AG04450 (cell line): ENCODE measurements at regions not wholly inside any gene's neighbourhood (a gene's known extent, or its start where the extent isn't known, plus 50 kb on each side); places are given as distances from the start of the nearest gene placed in this dataset.
"Not testable (repeated sequence)": the region's sequence is repeated elsewhere in the genome, so short reads cannot be mapped to it uniquely, and the experiment has no call there.

Experiments used
- CTCF ChIA-PET: fragments of 300-600, 350-600 bp; formaldehyde crosslinking; extraction: SDS; loops from one replicate; lab custom pipeline; 2022; ENCODE audit warnings: antibody characterized with exemption, inconsistent platforms; lab: Charles Lee
- POLR2A ChIA-PET: fragments of 350-600 bp; formaldehyde crosslinking; extraction: SDS; loops from one replicate; lab custom pipeline; 2021; ENCODE audit warnings: antibody characterized with exemption, inconsistent platforms; lab: Yijun Ruan, JAX
- DNase-seq: peaks from one replicate; pipeline ENCODE4 v3.0.0-alpha.2; 2011; ENCODE audit warnings: low read depth, low spot score
- H3K27ac ChIP-seq: one replicate; pipeline ENCODE4 v1.5.1; 2012; ENCODE audit warnings: low read depth, low read length, control low read depth
- H3K27me3 ChIP-seq: one replicate; pipeline ENCODE4 v1.6.0; 2012; ENCODE audit warnings: low read length; ENCODE audit not compliant: control insufficient read depth, insufficient read depth
- H3K4me3 ChIP-seq: 2 replicates; pipeline ENCODE4 v1.5.1; 2011; ENCODE audit warnings: mild to moderate bottlenecking, low read depth, low read length, control low read depth
- H3K9me3 ChIP-seq: 2 replicates; pipeline ENCODE4 v1.5.1; 2012; ENCODE audit warnings: low read length; ENCODE audit not compliant: control insufficient read depth, insufficient read depth
- TF ChIP-seq, protein P1 (sequence below): IDR thresholded peaks from 2 replicates; pipeline ENCODE4 v1.5.1; 2011; ENCODE audit warnings: low read depth, low read length, control low read depth, inconsistent platforms

DNA sequence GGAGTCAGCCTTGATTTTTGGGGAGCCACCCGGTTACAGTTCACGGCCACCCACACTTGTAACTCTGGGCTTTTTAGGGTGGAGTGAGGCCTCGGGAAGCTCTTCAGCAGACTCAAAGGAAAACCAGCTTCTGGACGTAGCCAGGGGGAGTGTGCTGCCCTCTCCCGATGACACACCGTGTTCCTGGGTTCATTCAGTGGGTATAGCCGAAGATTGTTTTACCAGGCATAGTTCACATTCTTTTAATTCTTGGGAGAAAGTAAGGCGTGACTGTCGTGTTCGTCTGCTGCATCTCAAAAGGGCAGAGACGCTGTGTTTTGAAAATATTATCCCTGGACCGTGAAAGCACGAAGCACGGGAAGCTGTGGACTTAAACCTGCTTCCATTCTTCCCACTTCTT, 93.6 kb upstream of the PABPC3 start:
- H3K27me3 ChIP-seq, H3K9me3 ChIP-seq, H3K4me3 ChIP-seq, DNase-seq, POLR2A ChIA-PET, H3K27ac ChIP-seq: not testable (repeated sequence)
- CTCF ChIA-PET: interaction anchor here (0.6 to 1.5 kb wide), 2 partner anchors 13 to 234 kb away, joined by 3 to 6 read pairs; no protein-coding TSS in a partner anchor
- TF ChIP-seq, protein P1, sequence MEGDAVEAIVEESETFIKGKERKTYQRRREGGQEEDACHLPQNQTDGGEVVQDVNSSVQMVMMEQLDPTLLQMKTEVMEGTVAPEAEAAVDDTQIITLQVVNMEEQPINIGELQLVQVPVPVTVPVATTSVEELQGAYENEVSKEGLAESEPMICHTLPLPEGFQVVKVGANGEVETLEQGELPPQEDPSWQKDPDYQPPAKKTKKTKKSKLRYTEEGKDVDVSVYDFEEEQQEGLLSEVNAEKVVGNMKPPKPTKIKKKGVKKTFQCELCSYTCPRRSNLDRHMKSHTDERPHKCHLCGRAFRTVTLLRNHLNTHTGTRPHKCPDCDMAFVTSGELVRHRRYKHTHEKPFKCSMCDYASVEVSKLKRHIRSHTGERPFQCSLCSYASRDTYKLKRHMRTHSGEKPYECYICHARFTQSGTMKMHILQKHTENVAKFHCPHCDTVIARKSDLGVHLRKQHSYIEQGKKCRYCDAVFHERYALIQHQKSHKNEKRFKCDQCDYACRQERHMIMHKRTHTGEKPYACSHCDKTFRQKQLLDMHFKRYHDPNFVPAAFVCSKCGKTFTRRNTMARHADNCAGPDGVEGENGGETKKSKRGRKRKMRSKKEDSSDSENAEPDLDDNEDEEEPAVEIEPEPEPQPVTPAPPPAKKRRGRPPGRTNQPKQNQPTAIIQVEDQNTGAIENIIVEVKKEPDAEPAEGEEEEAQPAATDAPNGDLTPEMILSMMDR: peak; percentile 13; the same call in 1 of the 2 replicates

DNA sequence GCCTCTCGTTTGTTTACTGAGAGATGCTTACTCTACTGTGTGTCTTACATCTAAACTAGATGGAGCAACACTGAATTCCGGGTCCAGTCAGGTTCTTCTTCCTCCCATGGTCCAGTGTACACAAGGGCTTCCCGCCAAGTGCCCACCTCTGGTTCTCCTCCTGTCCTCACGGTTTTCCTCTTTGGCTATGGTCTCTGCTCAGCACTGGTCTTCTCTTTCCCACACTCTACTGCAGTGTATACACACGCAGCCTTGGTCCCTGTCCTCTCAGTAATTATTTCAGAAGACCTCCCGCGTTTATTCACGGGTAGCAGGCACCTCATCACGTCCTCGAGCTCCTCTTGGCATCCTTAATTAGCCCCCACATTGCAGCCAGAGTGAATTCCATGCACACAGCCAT, 91.4 kb upstream of the PABPC3 start:
- H3K4me3 ChIP-seq, DNase-seq, POLR2A ChIA-PET, H3K27me3 ChIP-seq, H3K27ac ChIP-seq, H3K9me3 ChIP-seq: not testable (repeated sequence)
- CTCF ChIA-PET: interaction anchor here (0.6 to 3.1 kb wide), 12 partner anchors 9 to 331 kb away, joined by 3 to 15 read pairs (median 4); no protein-coding TSS in a partner anchor

DNA sequence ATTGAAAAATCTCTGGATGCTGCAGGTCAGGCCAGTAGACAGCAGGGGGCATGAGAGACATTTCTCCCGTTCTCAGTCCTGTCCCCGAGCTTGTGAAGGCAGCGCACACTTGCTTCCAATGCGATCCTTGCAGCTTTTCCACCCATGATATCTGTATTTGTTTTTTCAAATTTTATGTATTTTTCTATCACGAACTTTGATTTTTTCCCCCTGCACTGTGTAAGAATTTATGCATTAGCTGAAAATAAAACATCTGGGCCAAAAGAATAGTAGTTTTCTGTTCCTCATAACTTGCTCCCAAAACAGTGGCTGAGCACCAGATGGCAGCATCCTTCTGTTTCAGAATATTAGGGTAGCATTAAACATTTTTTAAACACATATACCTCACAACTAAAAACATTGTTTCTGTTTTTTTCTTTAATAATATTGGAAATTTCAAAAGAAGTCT, 90.9 kb upstream of the PABPC3 start:
- CTCF ChIA-PET: interaction anchor here (0.6 to 3.1 kb wide), 12 partner anchors 9 to 331 kb away, joined by 3 to 15 read pairs (median 4); no protein-coding TSS in a partner anchor
- H3K27me3 ChIP-seq, H3K9me3 ChIP-seq, H3K27ac ChIP-seq, POLR2A ChIA-PET, H3K4me3 ChIP-seq, DNase-seq: not testable (repeated sequence)

DNA sequence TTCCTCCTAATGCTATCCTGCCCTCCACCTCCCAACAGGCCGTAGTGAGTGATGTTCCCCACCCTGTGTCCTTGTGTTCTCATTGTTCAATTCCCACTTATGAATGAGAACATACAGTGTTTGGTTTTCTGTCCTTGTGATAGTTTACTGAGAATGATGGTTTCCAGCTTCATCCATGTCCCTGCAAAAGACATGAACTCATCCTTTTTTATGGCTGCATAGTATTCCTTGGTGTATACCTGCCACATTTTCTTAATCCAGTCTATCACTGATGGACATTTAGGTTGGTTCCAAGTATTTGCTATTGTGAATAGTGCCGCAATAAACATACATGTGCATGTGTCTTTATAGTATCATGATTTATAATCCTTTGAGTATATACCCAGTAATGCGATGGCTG, 88.5 kb upstream of the PABPC3 start:
- CTCF ChIA-PET: interaction anchor here (3.0 to 3.1 kb wide), 2 partner anchors 12 to 107 kb away, joined by 14 to 15 read pairs; no protein-coding TSS in a partner anchor
- DNase-seq, POLR2A ChIA-PET: not testable (repeated sequence)

DNA sequence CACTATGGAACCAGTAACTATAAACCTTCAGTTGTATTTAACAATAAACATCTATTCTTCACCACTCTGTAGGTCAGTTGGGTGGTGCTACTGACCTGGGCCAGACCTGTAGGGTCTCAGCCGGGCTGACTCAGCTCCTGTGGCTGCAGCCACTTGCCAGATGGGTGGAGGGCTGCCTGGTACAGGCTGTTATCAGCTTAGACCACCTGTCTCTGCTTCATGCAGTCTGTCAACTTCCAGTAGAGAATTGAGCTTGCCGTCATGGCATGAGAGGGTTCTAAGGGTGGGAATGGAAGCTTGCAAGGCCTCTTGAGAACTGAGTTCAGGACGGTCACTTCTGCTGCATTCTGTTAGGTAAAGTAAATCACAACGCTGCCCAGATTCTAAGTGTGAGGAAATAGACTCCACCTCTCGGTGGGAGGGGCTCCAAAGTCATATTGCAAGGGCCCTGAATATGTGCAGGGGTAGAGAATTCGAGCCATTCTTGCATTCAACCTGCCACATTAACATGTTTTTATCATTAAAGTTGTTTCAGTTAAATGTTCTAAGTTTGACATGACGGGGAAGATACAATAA, 81.5 kb upstream of the PABPC3 start:
- H3K9me3 ChIP-seq, POLR2A ChIA-PET, H3K27me3 ChIP-seq, H3K4me3 ChIP-seq, H3K27ac ChIP-seq, DNase-seq: not testable (repeated sequence)
- CTCF ChIA-PET: interaction anchor here (1.0 to 1.4 kb wide), 2 partner anchors 10 to 12 kb away, joined by 5 to 6 read pairs; no protein-coding TSS in a partner anchor

More for the DNA sequence above, 88.5 kb upstream of the PABPC3 start:
- H3K4me3 ChIP-seq, H3K9me3 ChIP-seq, H3K27ac ChIP-seq, H3K27me3 ChIP-seq: not testable (repeated sequence)

DNA sequence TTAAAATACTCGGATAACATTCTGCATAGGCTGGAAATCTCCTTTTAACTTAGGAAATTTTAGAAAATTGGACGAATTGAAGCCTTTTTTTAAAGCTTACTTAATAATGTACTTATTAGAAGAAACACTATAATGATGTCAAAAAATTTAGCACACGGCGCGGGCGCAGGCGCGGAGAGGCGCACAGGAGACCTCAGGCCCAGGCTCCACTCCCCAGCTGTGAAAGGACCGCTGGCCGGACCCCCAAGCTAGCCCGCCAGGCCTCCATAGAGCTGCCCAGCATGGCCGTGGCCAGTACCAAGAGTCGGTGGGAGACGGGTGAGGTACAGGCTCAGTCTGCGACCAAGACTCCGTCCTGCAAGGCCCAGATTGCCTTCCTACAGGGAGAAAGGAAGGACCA, 78.8 kb upstream of the PABPC3 start:
- DNase-seq, H3K27ac ChIP-seq, H3K27me3 ChIP-seq, H3K4me3 ChIP-seq, H3K9me3 ChIP-seq: not testable (repeated sequence)
- ChIA-PET POLR2A (interaction anchor here (0.5 kb wide), 1 partner anchor 746 kb away, joined by 3 read pairs; no protein-coding TSS in a partner anchor), CTCF (interaction anchor here (0.6 kb wide), 1 partner anchor 20 kb away, joined by 3 read pairs; no protein-coding TSS in a partner anchor)

DNA sequence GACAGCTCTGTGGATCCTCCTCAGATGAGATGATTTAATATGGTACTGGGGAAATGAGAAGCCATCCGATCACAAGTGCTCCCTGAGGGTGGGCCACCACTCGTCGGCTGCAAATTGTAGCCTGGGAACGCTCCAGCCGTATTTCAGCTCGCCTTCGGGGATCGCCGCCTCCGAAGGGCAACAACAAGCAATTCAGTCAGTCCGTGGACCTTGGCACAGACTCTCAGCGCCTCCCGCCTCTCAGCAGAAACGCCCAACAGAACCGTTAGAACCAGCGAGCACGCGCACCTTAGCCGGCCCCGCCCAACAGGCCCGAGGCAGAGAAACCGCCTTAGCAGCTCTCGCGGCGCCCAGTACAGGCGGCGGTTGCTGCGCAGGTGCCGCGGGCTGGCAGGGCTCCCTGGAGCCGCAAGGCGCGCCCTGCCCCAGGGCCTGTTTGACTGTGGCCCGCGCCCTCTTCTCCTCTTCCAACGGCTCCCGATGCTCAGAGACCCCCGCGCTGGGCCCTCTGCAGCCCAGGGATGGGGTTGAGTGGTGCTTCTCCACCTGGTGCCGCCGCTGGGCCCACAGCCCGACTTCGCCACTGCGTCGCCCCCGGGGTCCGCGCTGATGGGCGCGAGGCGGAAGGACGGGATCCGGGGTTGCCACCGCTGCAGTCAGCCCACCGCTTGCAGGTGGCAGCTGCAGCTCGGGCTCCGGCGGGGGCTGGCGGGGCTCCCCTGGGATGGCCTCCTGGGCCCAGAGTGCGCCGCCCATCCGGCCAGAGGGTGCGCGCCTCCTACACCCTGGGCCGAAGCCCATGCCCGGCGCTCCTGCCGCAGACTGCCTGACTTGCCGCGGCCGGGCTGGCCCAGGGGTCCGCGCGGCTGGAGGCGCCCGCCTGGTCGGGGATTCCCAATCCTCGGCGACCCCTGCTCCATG, 77.9 kb upstream of the PABPC3 start:
- POLR2A ChIA-PET, DNase-seq, H3K27ac ChIP-seq, CTCF ChIA-PET, H3K4me3 ChIP-seq, H3K27me3 ChIP-seq, H3K9me3 ChIP-seq: not testable (repeated sequence)
